SK-N-SH (cell line): ENCODE measurements at regions not wholly inside any gene's neighbourhood (a gene's known extent, or its start where the extent isn't known, plus 50 kb on each side); places are given as distances from the start of the nearest gene placed in this dataset.

Experiments
- CTCF ChIA-PET: fragments of 300-600, 350-600 bp; formaldehyde crosslinking; extraction: SDS; loops from one replicate; lab custom pipeline; 2021; lab: Yijun Ruan, JAX
- POLR2A ChIA-PET: fragments of 350-600 bp; sonication (Branson Sonifier 250); formaldehyde crosslinking; extraction: SDS; loops from one replicate; lab custom pipeline; 2020; ENCODE audit warnings: antibody characterized with exemption, inconsistent platforms; lab: Yijun Ruan, JAX
- DNase-seq: peaks from one replicate; pipeline ENCODE4 v3.0.0; 2012
- H2AFZ ChIP-seq: fragments of 200-600 bp; sonication (generic); 2 replicates; pipeline ENCODE4 v1.8.1; 2016; ENCODE audit warnings: antibody characterized with exemption, mild to moderate bottlenecking, low read depth
- H3F3A ChIP-seq: fragments of 200-600 bp; sonication (generic); replicated peaks from 2 replicates; pipeline ENCODE3; 2016; ENCODE audit warnings: antibody characterized with exemption, mild to moderate bottlenecking; ENCODE audit not compliant: insufficient read depth
- H3K27ac ChIP-seq, 2 experiments: fragments of 200-500 bp in 1 of 2; fragments of 200-600 bp in 1 of 2; sonication (Bioruptor generic) in 1 of 2; sonication (generic), shearing (Covaris generic) in 1 of 2; 2 replicates each; pipeline versions ENCODE4 v1.5.1 to v1.6.1; 2014 to 2016; ENCODE audit warnings: low read depth in 2 of 2, inconsistent platforms in 1 of 2, low read length in 1 of 2, mild to moderate bottlenecking in 1 of 2, mixed read lengths in 1 of 2
- H3K27me3 ChIP-seq: fragments of 200-600 bp; sonication (generic), shearing (Covaris generic); 2 replicates; pipeline ENCODE4 v1.6.1; 2016; ENCODE audit warnings: mixed run types; ENCODE audit not compliant: insufficient read depth
- H3K36me3 ChIP-seq, 2 experiments: fragments of 200-500 bp in 1 of 2; fragments of 200-600 bp in 1 of 2; sonication (Bioruptor generic) in 1 of 2; sonication (generic) in 1 of 2; replicated peaks in 1 of 2; 2 replicates each; pipeline versions ENCODE3 to v1.5.1; 2014 to 2016; ENCODE audit warnings: low read length in 1 of 2, mild to moderate bottlenecking in 1 of 2; ENCODE audit not compliant: insufficient read depth in 2 of 2, control insufficient read depth in 1 of 2
- H3K4me1 ChIP-seq, 2 experiments: fragments of 200-500 bp in 1 of 2; fragments of 200-600 bp in 1 of 2; sonication (Bioruptor generic) in 1 of 2; sonication (generic), shearing (Covaris generic) in 1 of 2; 2 replicates each; pipeline versions ENCODE4 v1.5.1 to v1.6.1; 2014 to 2016; ENCODE audit warnings: low read depth in 1 of 2, low read length in 1 of 2, mixed run types in 1 of 2; ENCODE audit not compliant: insufficient read depth in 2 of 2, control insufficient read depth in 1 of 2
- H3K4me2 ChIP-seq: fragments of 200-600 bp; sonication (generic), shearing (Covaris generic); 2 replicates; pipeline ENCODE4 v1.6.1; 2017; ENCODE audit warnings: mixed run types
- H3K4me3 ChIP-seq, 2 experiments: fragments of 200-500 bp in 1 of 2; fragments of 200-600 bp in 1 of 2; sonication (Bioruptor generic) in 1 of 2; sonication (generic), shearing (Covaris generic) in 1 of 2; 2 replicates each; pipeline versions ENCODE4 v1.5.1 to v1.8.1; 2014 to 2016; ENCODE audit warnings: low read depth in 2 of 2, inconsistent platforms in 1 of 2, low read length in 1 of 2, mild to moderate bottlenecking in 1 of 2, mixed read lengths in 1 of 2, moderate library complexity in 1 of 2
- H3K79me2 ChIP-seq: fragments of 200-600 bp; sonication (generic); 2 replicates; pipeline ENCODE4 v1.8.1; 2017; ENCODE audit warnings: mild to moderate bottlenecking; ENCODE audit not compliant: insufficient read depth
- H3K9ac ChIP-seq: fragments of 200-600 bp; sonication (generic); 2 replicates; pipeline ENCODE4 v1.6.1; 2017; ENCODE audit warnings: mixed run types
- H3K9me2 ChIP-seq: fragments of 200-600 bp; sonication (generic); 2 replicates; pipeline ENCODE4 v1.6.1; 2017; ENCODE audit warnings: mixed run types
- H3K9me3 ChIP-seq: fragments of 200-600 bp; sonication (generic); 2 replicates; pipeline ENCODE4 v1.6.1; 2017; ENCODE audit warnings: mixed run types, mild to moderate bottlenecking, moderate library complexity
- H4K20me1 ChIP-seq: fragments of 200-600 bp; sonication (generic); 2 replicates; pipeline ENCODE4 v1.6.1; 2017; ENCODE audit warnings: mild to moderate bottlenecking, mixed run types; ENCODE audit not compliant: insufficient read depth
- CHD2 ChIP-seq: fragments of 150-350 bp; IDR thresholded peaks from 2 replicates; pipeline ENCODE4 v1.6.1; 2018; ENCODE audit warnings: low read length; ENCODE audit not compliant: partially characterized antibody
- ELF1 ChIP-seq: IDR thresholded peaks from 2 replicates; pipeline ENCODE4 v1.4.0; 2012
- FOXJ3 ChIP-seq: sonication (generic); formaldehyde crosslinking; IDR thresholded peaks from 2 replicates; pipeline ENCODE4 v1.5.1; 2020; ENCODE audit warnings: mild to moderate bottlenecking, missing genetic modification reagents
- FOXM1 ChIP-seq: IDR thresholded peaks from 2 replicates; pipeline ENCODE4 v1.4.0; 2012; ENCODE audit warnings: low read depth, mild to moderate bottlenecking
- GABPA ChIP-seq: IDR thresholded peaks from 2 replicates; pipeline ENCODE4 v1.4.0; 2012; ENCODE audit warnings: low read depth, mild to moderate bottlenecking
- GATA2 ChIP-seq: sonication (generic); formaldehyde crosslinking; IDR thresholded peaks from 2 replicates; pipeline ENCODE4 v1.5.0; 2020; ENCODE audit warnings: mild to moderate bottlenecking, missing genetic modification reagents
- JUND ChIP-seq: IDR thresholded peaks from 2 replicates; pipeline ENCODE4 v1.4.0; 2012
- MEF2A ChIP-seq: IDR thresholded peaks from 2 replicates; pipeline ENCODE4 v1.4.0; 2012; ENCODE audit warnings: low read depth, borderline replicate concordance
- MXI1 ChIP-seq: IDR thresholded peaks from 2 replicates; pipeline ENCODE4 v1.6.1; 2012; ENCODE audit warnings: mild to moderate bottlenecking, low read depth, low read length, improper control_type of control experiment
- NRF1 ChIP-seq: IDR thresholded peaks from 2 replicates; pipeline ENCODE4 v1.6.1; 2012; ENCODE audit warnings: low read depth, mild to moderate bottlenecking, low read length
- RAD21 ChIP-seq: IDR thresholded peaks from 2 replicates; pipeline ENCODE4 v1.6.1; 2012; ENCODE audit warnings: mild to moderate bottlenecking, low read length
- REST ChIP-seq: IDR thresholded peaks from 2 replicates; pipeline ENCODE4 v1.6.1; 2012; ENCODE audit warnings: mild to moderate bottlenecking, low read depth, low read length, moderate library complexity
- RXRA ChIP-seq: IDR thresholded peaks from 2 replicates; pipeline ENCODE4 v1.4.0; 2012; ENCODE audit warnings: low read depth, mild to moderate bottlenecking, borderline replicate concordance
- SIN3A ChIP-seq: IDR thresholded peaks from 2 replicates; pipeline ENCODE4 v1.6.1; 2012; ENCODE audit warnings: low read depth, mild to moderate bottlenecking, low read length, moderate library complexity, borderline replicate concordance
- TCF12 ChIP-seq: IDR thresholded peaks from 2 replicates; pipeline ENCODE4 v1.4.0; 2012
- ZBTB33 ChIP-seq: IDR thresholded peaks from 2 replicates; pipeline ENCODE4 v1.4.0; 2012; ENCODE audit warnings: low read depth, borderline replicate concordance
- WGBS: methylation state at CpG from one replicate; pipeline ENCODE4 v1.1.6; 2017; ENCODE audit warnings: low lambda C conversion rate; 5-methylcytosine and 5-hydroxymethylcytosine counted together
- TF ChIP-seq, protein P1 (sequence below): IDR thresholded peaks from 2 replicates; pipeline ENCODE4; 2012

- Histone ChIP-seq H3K4me1 (no peaks in the 10 kb centered on the region), H3F3A (no peaks in the 10 kb centered on the region), H3K27me3 (no peaks in the 10 kb centered on the region), H3K36me3 (no peaks in the 10 kb centered on the region), H3K9ac (no peak overlapping the region), H4K20me1 (no peaks in the 10 kb centered on the region), H2AFZ (no peak overlapping the region), H3K79me2 (no peaks in the 10 kb centered on the region), H3K27ac (no peak overlapping the region), H3K4me2 (no peak overlapping the region), H3K9me2 (no peaks in the 10 kb centered on the region), H3K4me3 (no peak overlapping the region), H3K9me3 (no peaks in the 10 kb centered on the region)
- CTCF ChIA-PET: interaction anchor here (1.2 kb wide), 1 partner anchor 11 kb away, joined by 3 read pairs; no protein-coding TSS in a partner anchor
- POLR2A ChIA-PET: no interaction called here
- 14% methylated on average over 4 of the region's 9 CpGs for WGBS
- no peak for DNase-seq
- no peak for TF ChIP-seq ZBTB33
- TF ChIP-seq, protein P1, sequence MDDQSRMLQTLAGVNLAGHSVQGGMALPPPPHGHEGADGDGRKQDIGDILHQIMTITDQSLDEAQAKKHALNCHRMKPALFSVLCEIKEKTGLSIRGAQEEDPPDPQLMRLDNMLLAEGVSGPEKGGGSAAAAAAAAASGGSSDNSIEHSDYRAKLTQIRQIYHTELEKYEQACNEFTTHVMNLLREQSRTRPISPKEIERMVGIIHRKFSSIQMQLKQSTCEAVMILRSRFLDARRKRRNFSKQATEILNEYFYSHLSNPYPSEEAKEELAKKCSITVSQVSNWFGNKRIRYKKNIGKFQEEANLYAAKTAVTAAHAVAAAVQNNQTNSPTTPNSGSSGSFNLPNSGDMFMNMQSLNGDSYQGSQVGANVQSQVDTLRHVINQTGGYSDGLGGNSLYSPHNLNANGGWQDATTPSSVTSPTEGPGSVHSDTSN: no peak
- no peak for TF ChIP-seq SIN3A
- no peak for TF ChIP-seq GABPA
- TF ChIP-seq ELF1: no peak
- TF ChIP-seq REST: no peak
- TF ChIP-seq RXRA: no peak
- TF ChIP-seq RAD21: no peak
- no peak for TF ChIP-seq JUND
- no peak for TF ChIP-seq GATA2 (CRISPR knock-in tag)
- no peak for TF ChIP-seq TCF12
- TF ChIP-seq FOXJ3 (CRISPR knock-in tag): no peak
- TF ChIP-seq NRF1: no peak
- TF ChIP-seq MXI1: no peak
- TF ChIP-seq FOXM1: no peak
- TF ChIP-seq CHD2: no peak
- TF ChIP-seq MEF2A: no peak
Observed at GRCh38 chr5:26568316-26568715, 470.1 kb downstream of the CDH9 start.
